Mesenchymal stem cell (in vitro differentiated cells and primary cell): ENCODE measurements at regions not wholly inside any gene's neighbourhood (a gene's known extent, or its start where the extent isn't known, plus 50 kb on each side); places are given as distances from the start of the nearest gene placed in this dataset.

ENCODE experiments used
- DNase-seq: peaks from one replicate; pipeline ENCODE4 v3.0.0-alpha.2; 2013
- H2AFZ ChIP-seq: one replicate; pipeline ENCODE4 v1.6.1; 2013; ENCODE audit warnings: low read depth, mild to moderate bottlenecking, control low read depth, inconsistent platforms, low read length, moderate library complexity
- H2AK5ac ChIP-seq: 2 replicates; pipeline ENCODE4 v1.6.1; 2013; ENCODE audit warnings: low read length, moderate library complexity, mild to moderate bottlenecking, inconsistent platforms; ENCODE audit not compliant: severe bottlenecking
- H2BK120ac ChIP-seq: one replicate; pipeline ENCODE4 v1.6.1; 2013; ENCODE audit warnings: low read depth, mild to moderate bottlenecking, inconsistent platforms, low read length, moderate library complexity
- H2BK12ac ChIP-seq, 2 experiments: one replicate each; pipeline ENCODE4 v1.6.1; 2013; ENCODE audit warnings: inconsistent platforms in 2 of 2, low read length in 2 of 2, mild to moderate bottlenecking in 2 of 2, moderate library complexity in 2 of 2, control low read depth in 1 of 2
- H2BK15ac ChIP-seq: one replicate; pipeline ENCODE4 v1.6.1; 2013; ENCODE audit warnings: mild to moderate bottlenecking, low read depth, inconsistent platforms; ENCODE audit not compliant: poor library complexity, severe bottlenecking
- H2BK5ac ChIP-seq: 2 replicates; pipeline ENCODE4 v1.6.1; 2013; ENCODE audit warnings: low read depth, mild to moderate bottlenecking, low read length, control low read depth, inconsistent platforms; ENCODE audit not compliant: poor library complexity, severe bottlenecking
- H3K14ac ChIP-seq, 2 experiments: one replicate each; pipeline ENCODE4 v1.6.1; 2013; ENCODE audit warnings: inconsistent platforms in 2 of 2, low read length in 2 of 2, control low read depth in 1 of 2, mild to moderate bottlenecking in 1 of 2, moderate library complexity in 1 of 2
- H3K18ac ChIP-seq, 2 experiments: one replicate each; pipeline ENCODE4 v1.6.1; 2013; ENCODE audit warnings: inconsistent platforms in 2 of 2, low read length in 2 of 2, control low read depth in 1 of 2, low read depth in 1 of 2, mild to moderate bottlenecking in 1 of 2
- H3K23ac ChIP-seq, 2 experiments: one replicate each; pipeline ENCODE4 v1.6.1; 2013; ENCODE audit warnings: inconsistent platforms in 2 of 2, low read length in 2 of 2, mild to moderate bottlenecking in 2 of 2, moderate library complexity in 2 of 2, control low read depth in 1 of 2
- H3K27ac ChIP-seq: 2 replicates; pipeline ENCODE4 v1.5.1; 2013; ENCODE audit warnings: mild to moderate bottlenecking, moderate library complexity, low read length, control low read depth, inconsistent platforms; ENCODE audit not compliant: poor library complexity, severe bottlenecking
- H3K27me3 ChIP-seq, 2 experiments: 2 replicates each; pipeline versions ENCODE4 v1.6.1 to v1.7.0; 2013; ENCODE audit warnings: low read length in 2 of 2, mild to moderate bottlenecking in 2 of 2, moderate library complexity in 2 of 2, control low read depth in 1 of 2, inconsistent platforms in 1 of 2; ENCODE audit not compliant: control insufficient read depth in 1 of 2, insufficient read depth in 1 of 2
- H3K36me3 ChIP-seq, 2 experiments: 2 replicates each; pipeline versions ENCODE4 v1.6.1 to v1.7.0; 2013; ENCODE audit warnings: low read length in 2 of 2, control low read depth in 1 of 2, inconsistent platforms in 1 of 2, low read depth in 1 of 2, mild to moderate bottlenecking in 1 of 2; ENCODE audit not compliant: insufficient read depth in 2 of 2, control insufficient read depth in 1 of 2
- H3K4ac ChIP-seq, 2 experiments: one replicate each; pipeline ENCODE4 v1.6.1; 2013; ENCODE audit warnings: inconsistent platforms in 2 of 2, low read length in 2 of 2, mild to moderate bottlenecking in 2 of 2, moderate library complexity in 2 of 2, control low read depth in 1 of 2, low read depth in 1 of 2
- H3K4me1 ChIP-seq: 2 replicates; pipeline ENCODE4 v1.6.1; 2013; ENCODE audit warnings: low read depth, low read length, control low read depth; ENCODE audit not compliant: control insufficient read depth, insufficient read depth
- H3K4me2 ChIP-seq: 2 replicates; pipeline ENCODE4 v1.6.1; 2013; ENCODE audit warnings: low read length, mild to moderate bottlenecking, inconsistent platforms; ENCODE audit not compliant: poor library complexity, severe bottlenecking
- H3K4me3 ChIP-seq, 2 experiments: 2 replicates each; pipeline versions ENCODE4 v1.5.1 to v1.7.0; 2013; ENCODE audit warnings: low read length in 2 of 2, mild to moderate bottlenecking in 2 of 2, control low read depth in 1 of 2, low read depth in 1 of 2; ENCODE audit not compliant: insufficient read depth in 1 of 2
- H3K79me1 ChIP-seq: replicated peaks from 2 replicates; pipeline ENCODE4 v1.6.1; 2013; ENCODE audit warnings: mild to moderate bottlenecking, control low read depth, low read length, inconsistent platforms; ENCODE audit not compliant: poor library complexity, severe bottlenecking
- H3K9ac ChIP-seq: 2 replicates; pipeline ENCODE4 v1.7.0; 2013; ENCODE audit warnings: mild to moderate bottlenecking, low read length, moderate library complexity
- H3K9me3 ChIP-seq: 2 replicates; pipeline ENCODE4 v1.7.0; 2013; ENCODE audit warnings: mild to moderate bottlenecking, low read length; ENCODE audit not compliant: control insufficient read depth
- H4K8ac ChIP-seq: one replicate; pipeline ENCODE4 v1.6.1; 2013; ENCODE audit warnings: inconsistent platforms, mild to moderate bottlenecking, low read length, moderate library complexity
- H4K91ac ChIP-seq: one replicate; pipeline ENCODE4 v1.6.1; 2013; ENCODE audit warnings: mild to moderate bottlenecking, low read length, inconsistent platforms
- WGBS: methylation state at CpG from one replicate; pipeline ENCODE4 v1.1.7; 2013; ENCODE audit warnings: mixed read lengths; 5-methylcytosine and 5-hydroxymethylcytosine counted together

GRCh38 chr14:86675059-86675458 lies 1145.1 kb downstream of the FLRT2 start:
- H3K79me1 ChIP-seq: no peaks in the 10 kb centered on the region
- 86% methylated on average over 3 of the region's 3 CpGs for WGBS
- H2BK12ac ChIP-seq: no peak overlapping the region
- no peak overlapping the region for H3K4me3 ChIP-seq
- H2AK5ac ChIP-seq: no peak overlapping the region
- H3K4ac ChIP-seq: no peak overlapping the region
- H3K23ac ChIP-seq: no peak overlapping the region
- H3K4me2 ChIP-seq: no peak overlapping the region
- no peaks in the 10 kb centered on the region for H3K4me1 ChIP-seq
- H3K18ac ChIP-seq: no peak overlapping the region
- DNase-seq: no peak
- H2BK5ac ChIP-seq: no peak overlapping the region
- H3K36me3 ChIP-seq: no peaks in the 10 kb centered on the region
- no peaks in the 10 kb centered on the region for H3K9me3 ChIP-seq
- H4K8ac ChIP-seq: no peak overlapping the region
- H3K27ac ChIP-seq: no peak overlapping the region
- H3K14ac ChIP-seq: no peak overlapping the region
- H2BK15ac ChIP-seq: no peak overlapping the region
- H2BK120ac ChIP-seq: no peak overlapping the region
- H4K91ac ChIP-seq: no peak overlapping the region
- no peak overlapping the region for H3K9ac ChIP-seq
- H2AFZ ChIP-seq: no peak overlapping the region
- no peaks in the 10 kb centered on the region for H3K27me3 ChIP-seq

- no peak overlapping the region for H2BK5ac ChIP-seq
- no peak overlapping the region for H2BK15ac ChIP-seq
- H4K8ac ChIP-seq: no peak overlapping the region
- H3K27ac ChIP-seq: no peak overlapping the region
- H4K91ac ChIP-seq: no peak overlapping the region
- H3K23ac ChIP-seq: no peak overlapping the region
- no peak overlapping the region for H3K4ac ChIP-seq
- no peak overlapping the region for H2BK120ac ChIP-seq
- H2BK12ac ChIP-seq: no peak overlapping the region
- no peak for DNase-seq
- no peaks in the 10 kb centered on the region for H3K79me1 ChIP-seq
- H3K4me2 ChIP-seq: no peak overlapping the region
- no peaks in the 10 kb centered on the region for H3K27me3 ChIP-seq
- H3K14ac ChIP-seq: no peak overlapping the region
- no peaks in the 10 kb centered on the region for H3K9me3 ChIP-seq
- no peak overlapping the region for H3K4me3 ChIP-seq
- no peaks in the 10 kb centered on the region for H3K36me3 ChIP-seq
- H3K9ac ChIP-seq: no peak overlapping the region
- no peak overlapping the region for H2AFZ ChIP-seq
- no peak overlapping the region for H3K18ac ChIP-seq
- H2AK5ac ChIP-seq: no peak overlapping the region
- no peaks in the 10 kb centered on the region for H3K4me1 ChIP-seq
Measured at GRCh38 chr14:86673523-86673969, 1143.6 kb downstream of the FLRT2 start.

- no peaks in the 10 kb centered on the region for H3K36me3 ChIP-seq
- H4K8ac ChIP-seq: no peak overlapping the region
- H3K4ac ChIP-seq: no peak overlapping the region
- H3K4me3 ChIP-seq: no peak overlapping the region
- no peak overlapping the region for H3K9ac ChIP-seq
- H3K14ac ChIP-seq: no peak overlapping the region
- no peak overlapping the region for H2BK12ac ChIP-seq
- H3K27ac ChIP-seq: no peak overlapping the region
- no peak for DNase-seq
- no peak overlapping the region for H2AFZ ChIP-seq
- no peak overlapping the region for H3K23ac ChIP-seq
- no peak overlapping the region for H2BK120ac ChIP-seq
- no peaks in the 10 kb centered on the region for H3K4me1 ChIP-seq
- WGBS: 89% methylated on average over 1 of the region's 2 CpGs
- no peak overlapping the region for H2BK15ac ChIP-seq
- no peak overlapping the region for H2BK5ac ChIP-seq
- H2AK5ac ChIP-seq: no peak overlapping the region
- no peaks in the 10 kb centered on the region for H3K9me3 ChIP-seq
- H3K4me2 ChIP-seq: no peak overlapping the region
- no peak overlapping the region for H4K91ac ChIP-seq
- H3K18ac ChIP-seq: no peak overlapping the region
- H3K27me3 ChIP-seq: no peaks in the 10 kb centered on the region
- no peaks in the 10 kb centered on the region for H3K79me1 ChIP-seq
Measured at GRCh38 chr14:86672080-86672479, 1142.1 kb downstream of the FLRT2 start.

GRCh38 chr14:86665975-86666374 lies 1136.0 kb downstream of the FLRT2 start:
- Histone ChIP-seq H2BK5ac (no peak overlapping the region), H2BK15ac (no peak overlapping the region), H2AFZ (no peak overlapping the region), H3K36me3 (no peaks in the 10 kb centered on the region), H2BK120ac (no peak overlapping the region), H4K8ac (no peak overlapping the region), H3K4me1 (no peaks in the 10 kb centered on the region), H3K9me3 (no peaks in the 10 kb centered on the region), H2AK5ac (no peak overlapping the region), H3K23ac (no peak overlapping the region), H3K18ac (no peak overlapping the region), H4K91ac (no peak overlapping the region), H3K14ac (no peak overlapping the region), H3K9ac (no peak overlapping the region), H3K4me2 (no peak overlapping the region), H3K4ac (no peak overlapping the region), H3K79me1 (no peaks in the 10 kb centered on the region), H2BK12ac (no peak overlapping the region), H3K4me3 (no peak overlapping the region), H3K27ac (no peak overlapping the region), H3K27me3 (no peaks in the 10 kb centered on the region)
- no peak for DNase-seq
- WGBS: 86% methylated on average over 1 of the region's 1 CpG
